Thyroid gland (tissue), 4 donors: ENCODE measurements at regions not wholly inside any gene's neighbourhood (a gene's known extent, or its start where the extent isn't known, plus 50 kb on each side); places are given as distances from the start of the nearest gene placed in this dataset.

Source experiments
- CTCF ChIP-seq, 6 experiments: fragments of 200-600 bp in 3 of 6; fragments of 450-650 bp in 3 of 6; sonication (generic) in 3 of 6; IDR thresholded peaks; one replicate each; pipeline ENCODE4 v1.5.1; 2016 to 2019; ENCODE audit warnings: antibody characterized with exemption in 6 of 6, mild to moderate bottlenecking in 2 of 6, inconsistent platforms in 1 of 6, moderate library complexity in 1 of 6
- POLR2A ChIP-seq, 2 donors: fragments of 450-650 bp; IDR thresholded peaks; one replicate each; pipeline ENCODE4 v1.6.1; 2017; ENCODE audit warnings: antibody characterized with exemption in 2 of 2, mild to moderate bottlenecking in 2 of 2, moderate library complexity in 1 of 2

DNA sequence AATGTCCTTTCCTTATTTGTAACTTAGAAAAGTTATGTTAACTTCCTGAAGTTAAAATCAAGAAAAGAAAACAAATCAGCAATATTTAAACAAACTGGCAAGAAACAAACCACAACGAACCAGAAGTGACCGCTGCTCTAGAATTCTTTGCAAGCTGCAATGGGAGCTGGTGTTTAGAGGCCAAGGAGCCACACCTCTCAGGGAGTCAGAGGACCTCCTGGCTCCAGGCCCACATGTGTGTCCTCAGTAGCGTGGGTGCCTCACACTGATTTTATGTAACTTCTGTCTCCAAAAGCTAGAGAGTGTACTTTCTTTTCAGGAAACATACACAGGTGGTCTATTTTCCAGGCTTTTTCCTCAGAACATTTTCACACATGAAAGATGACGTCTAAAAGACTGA lies 100.4 kb downstream of the IRX2 start:
- TF ChIP-seq POLR2A (IDR thresholded peaks at IDR 0.05) (no peak), CTCF (IDR thresholded peaks at IDR 0.05) (no peak)
